ENCODE measurements at regions not wholly inside any gene's neighbourhood (a gene's known extent, or its start where the extent isn't known, plus 50 kb on each side); places are given as distances from the start of the nearest gene placed in this dataset.

GRCh38 chr5:108629779-108630528 lies 117.7 kb upstream of the FER start:
- TF ChIP-seq, protein P1, sequence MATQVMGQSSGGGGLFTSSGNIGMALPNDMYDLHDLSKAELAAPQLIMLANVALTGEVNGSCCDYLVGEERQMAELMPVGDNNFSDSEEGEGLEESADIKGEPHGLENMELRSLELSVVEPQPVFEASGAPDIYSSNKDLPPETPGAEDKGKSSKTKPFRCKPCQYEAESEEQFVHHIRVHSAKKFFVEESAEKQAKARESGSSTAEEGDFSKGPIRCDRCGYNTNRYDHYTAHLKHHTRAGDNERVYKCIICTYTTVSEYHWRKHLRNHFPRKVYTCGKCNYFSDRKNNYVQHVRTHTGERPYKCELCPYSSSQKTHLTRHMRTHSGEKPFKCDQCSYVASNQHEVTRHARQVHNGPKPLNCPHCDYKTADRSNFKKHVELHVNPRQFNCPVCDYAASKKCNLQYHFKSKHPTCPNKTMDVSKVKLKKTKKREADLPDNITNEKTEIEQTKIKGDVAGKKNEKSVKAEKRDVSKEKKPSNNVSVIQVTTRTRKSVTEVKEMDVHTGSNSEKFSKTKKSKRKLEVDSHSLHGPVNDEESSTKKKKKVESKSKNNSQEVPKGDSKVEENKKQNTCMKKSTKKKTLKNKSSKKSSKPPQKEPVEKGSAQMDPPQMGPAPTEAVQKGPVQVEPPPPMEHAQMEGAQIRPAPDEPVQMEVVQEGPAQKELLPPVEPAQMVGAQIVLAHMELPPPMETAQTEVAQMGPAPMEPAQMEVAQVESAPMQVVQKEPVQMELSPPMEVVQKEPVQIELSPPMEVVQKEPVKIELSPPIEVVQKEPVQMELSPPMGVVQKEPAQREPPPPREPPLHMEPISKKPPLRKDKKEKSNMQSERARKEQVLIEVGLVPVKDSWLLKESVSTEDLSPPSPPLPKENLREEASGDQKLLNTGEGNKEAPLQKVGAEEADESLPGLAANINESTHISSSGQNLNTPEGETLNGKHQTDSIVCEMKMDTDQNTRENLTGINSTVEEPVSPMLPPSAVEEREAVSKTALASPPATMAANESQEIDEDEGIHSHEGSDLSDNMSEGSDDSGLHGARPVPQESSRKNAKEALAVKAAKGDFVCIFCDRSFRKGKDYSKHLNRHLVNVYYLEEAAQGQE (IDR thresholded peaks at IDR 0.05; ENCODE audit: insufficient replicate concordance, low read depth), result no peak
- TF ChIP-seq CTCF (IDR thresholded peaks at IDR 0.05; ENCODE audit: insufficient read depth, low read length) (no peak), POLR2AphosphoS5 (IDR thresholded peaks at IDR 0.05; ENCODE audit: low read depth) (no peak), GABPA (IDR thresholded peaks at IDR 0.05; ENCODE audit: low read depth) (no peak), SPI1 (IDR thresholded peaks at IDR 0.05; ENCODE audit: borderline replicate concordance, low read depth) (no peak)
- no peak for DNase-seq (ENCODE audit: low read depth in 1 of 2, low spot score in 1 of 2)
- Histone ChIP-seq H3K27ac (replicated peaks) (no peak overlapping the region), H3K4me3 (replicated peaks; ENCODE audit: insufficient read depth, low read length) (no peak overlapping the region), H3K27me3 (ENCODE audit: insufficient read depth, poor library complexity, severe bottlenecking) (no peaks in the 10 kb centered on the region)

- H3K27ac ChIP-seq (replicated peaks), result no peak overlapping the region
- H3K27me3 ChIP-seq (ENCODE audit: insufficient read depth, poor library complexity, severe bottlenecking), result no peaks in the 10 kb centered on the region
- TF ChIP-seq SPI1 (IDR thresholded peaks at IDR 0.05; ENCODE audit: borderline replicate concordance, low read depth), result no peak
- no peak for TF ChIP-seq POLR2AphosphoS5 (IDR thresholded peaks at IDR 0.05; ENCODE audit: low read depth)
- TF ChIP-seq GABPA (IDR thresholded peaks at IDR 0.05; ENCODE audit: low read depth), result no peak
- H3K4me3 ChIP-seq (replicated peaks; ENCODE audit: insufficient read depth, low read length), result no peak overlapping the region
- no peak for DNase-seq (ENCODE audit: low read depth in 1 of 2, low spot score in 1 of 2)
Measured at GRCh38 chr5:108625654-108626053, 122.0 kb upstream of the FER start.

DNA sequence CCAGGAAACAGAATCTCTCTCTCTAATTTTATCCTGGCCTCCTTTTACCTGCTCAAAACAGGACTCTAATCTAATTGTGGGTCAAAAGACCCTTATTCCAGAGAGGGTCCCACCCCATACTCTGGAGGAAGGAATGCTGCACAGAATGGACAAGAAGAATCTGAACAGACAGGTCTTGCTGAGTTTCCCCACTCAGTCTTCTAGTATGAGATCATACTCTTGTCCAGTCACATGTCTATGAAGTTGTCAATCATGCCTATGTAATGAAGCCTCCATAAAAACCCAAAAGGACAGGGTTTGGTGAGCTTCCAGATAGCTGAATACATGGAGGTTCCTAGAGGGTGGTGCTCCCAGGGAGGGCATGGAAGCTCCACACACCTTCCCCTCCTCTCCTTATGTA lies 123.9 kb upstream of the FER start:
- DNase-seq (ENCODE audit: low read depth in 1 of 2, low spot score in 1 of 2), result no peak
- H3K4me3 ChIP-seq (replicated peaks; ENCODE audit: insufficient read depth, low read length), result no peak overlapping the region
- TF ChIP-seq, protein P1 (IDR thresholded peaks at IDR 0.05; ENCODE audit: insufficient replicate concordance, low read depth), result no peak
- TF ChIP-seq CTCF (IDR thresholded peaks at IDR 0.05; ENCODE audit: insufficient read depth, low read length) (no peak), SPI1 (IDR thresholded peaks at IDR 0.05; ENCODE audit: borderline replicate concordance, low read depth) (no peak), POLR2AphosphoS5 (IDR thresholded peaks at IDR 0.05; ENCODE audit: low read depth) (no peak), GABPA (IDR thresholded peaks at IDR 0.05; ENCODE audit: low read depth) (no peak)

DNA sequence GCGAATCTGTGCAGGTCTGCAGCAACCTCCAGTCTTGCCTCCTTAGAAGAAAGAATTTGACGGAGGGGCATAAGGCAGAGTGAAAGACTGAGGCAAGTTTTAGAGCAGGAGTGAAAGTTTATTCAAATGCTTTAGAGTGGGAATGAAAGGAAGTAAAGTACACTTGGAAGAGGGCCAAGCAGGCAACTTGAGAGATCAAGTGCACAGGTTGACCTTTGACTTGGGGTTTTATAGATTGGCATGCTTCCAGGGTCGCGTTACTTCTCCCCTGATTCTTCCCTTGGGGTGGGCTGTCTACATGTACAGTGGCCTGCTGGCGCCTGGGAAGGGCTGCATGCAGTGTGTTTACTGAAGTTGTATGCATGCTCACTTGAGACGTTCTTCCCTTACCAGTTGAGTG lies 127.2 kb upstream of the FER start:
- TF ChIP-seq POLR2AphosphoS5 (IDR thresholded peaks at IDR 0.05; ENCODE audit: low read depth), result no peak
- TF ChIP-seq, protein P1 (IDR thresholded peaks at IDR 0.05; ENCODE audit: insufficient replicate concordance, low read depth), result no peak
- no peak for TF ChIP-seq CTCF (IDR thresholded peaks at IDR 0.05; ENCODE audit: insufficient read depth, low read length)
- no peak for TF ChIP-seq SPI1 (IDR thresholded peaks at IDR 0.05; ENCODE audit: borderline replicate concordance, low read depth)
- TF ChIP-seq GABPA (IDR thresholded peaks at IDR 0.05; ENCODE audit: low read depth), result no peak
- no peak for DNase-seq (ENCODE audit: low read depth in 1 of 2, low spot score in 1 of 2)
- Histone ChIP-seq H3K4me3 (replicated peaks; ENCODE audit: insufficient read depth, low read length) (no peak overlapping the region), H3K27me3 (ENCODE audit: insufficient read depth, poor library complexity, severe bottlenecking) (no peaks in the 10 kb centered on the region), H3K27ac (replicated peaks) (no peak overlapping the region)

More for the DNA sequence above, 123.9 kb upstream of the FER start:
- Histone ChIP-seq H3K27me3 (ENCODE audit: insufficient read depth, poor library complexity, severe bottlenecking) (no peaks in the 10 kb centered on the region), H3K27ac (replicated peaks) (no peak overlapping the region)

Data from HL-60 (cell line).